ENCODE measurements at regions not wholly inside any gene's neighbourhood (a gene's known extent, or its start where the extent isn't known, plus 50 kb on each side); places are given as distances from the start of the nearest gene placed in this dataset.

DNA sequence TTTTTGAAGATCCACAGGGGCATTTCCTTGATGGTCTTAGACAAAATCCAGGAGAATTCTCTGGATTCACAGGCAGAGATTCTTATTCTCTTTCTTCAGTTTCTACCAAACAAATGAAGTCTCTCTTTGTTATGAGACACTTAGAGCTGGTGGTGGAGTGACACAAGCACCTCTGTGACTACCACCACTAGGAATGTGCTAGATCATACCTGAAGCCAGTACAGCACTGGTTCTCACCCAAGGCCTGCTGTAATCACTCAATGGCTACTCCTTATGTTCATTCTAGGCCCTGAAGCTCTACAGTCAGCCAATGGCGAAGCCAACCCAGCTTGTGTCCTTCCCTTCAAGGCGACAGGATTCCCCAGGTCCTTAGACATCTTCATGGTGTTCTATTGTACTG lies 482.3 kb downstream of the TRAM1L1 start:
- Mint-ChIP-seq H3K36me3 (no peaks in the 10 kb centered on the region), H3K4me3 (no peak overlapping the region), H3K9me3 (no peaks in the 10 kb centered on the region), H3K27ac (no peak overlapping the region), H3K4me1 (no peaks in the 10 kb centered on the region), H3K27me3 (no peaks in the 10 kb centered on the region)
- POLR2A ChIA-PET = no interaction called here
- DNase-seq (no peak), ATAC-seq (ENCODE audit: low read depth) (no peak)

DNA sequence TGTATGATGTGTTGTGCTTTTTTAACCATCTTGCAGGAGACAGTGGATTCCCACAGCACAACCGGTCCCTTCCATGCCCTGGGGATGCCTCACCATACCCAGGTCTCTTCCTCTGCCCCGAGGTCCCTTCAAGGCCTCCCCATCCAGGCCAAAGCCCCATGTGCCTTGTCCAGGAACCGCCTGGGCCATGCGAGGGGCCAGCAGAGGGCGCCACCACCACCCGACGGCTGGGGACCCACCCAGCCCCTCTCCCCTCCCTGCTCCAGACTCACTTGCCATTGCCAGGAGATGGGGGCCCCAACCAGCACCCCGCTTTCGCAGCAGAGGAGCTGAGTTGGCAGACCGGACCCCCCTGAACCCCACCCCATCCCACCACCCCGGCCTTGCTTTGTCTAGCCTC lies 485.5 kb downstream of the TRAM1L1 start:
- DNase-seq (no peak), ATAC-seq (ENCODE audit: low read depth) (no peak)
- POLR2A ChIA-PET = no interaction called here
- Mint-ChIP-seq H3K4me1 (no peaks in the 10 kb centered on the region), H3K36me3 (no peaks in the 10 kb centered on the region), H3K27ac (no peak overlapping the region), H3K4me3 (no peak overlapping the region), H3K27me3 (no peaks in the 10 kb centered on the region), H3K9me3 (no peaks in the 10 kb centered on the region)

DNA sequence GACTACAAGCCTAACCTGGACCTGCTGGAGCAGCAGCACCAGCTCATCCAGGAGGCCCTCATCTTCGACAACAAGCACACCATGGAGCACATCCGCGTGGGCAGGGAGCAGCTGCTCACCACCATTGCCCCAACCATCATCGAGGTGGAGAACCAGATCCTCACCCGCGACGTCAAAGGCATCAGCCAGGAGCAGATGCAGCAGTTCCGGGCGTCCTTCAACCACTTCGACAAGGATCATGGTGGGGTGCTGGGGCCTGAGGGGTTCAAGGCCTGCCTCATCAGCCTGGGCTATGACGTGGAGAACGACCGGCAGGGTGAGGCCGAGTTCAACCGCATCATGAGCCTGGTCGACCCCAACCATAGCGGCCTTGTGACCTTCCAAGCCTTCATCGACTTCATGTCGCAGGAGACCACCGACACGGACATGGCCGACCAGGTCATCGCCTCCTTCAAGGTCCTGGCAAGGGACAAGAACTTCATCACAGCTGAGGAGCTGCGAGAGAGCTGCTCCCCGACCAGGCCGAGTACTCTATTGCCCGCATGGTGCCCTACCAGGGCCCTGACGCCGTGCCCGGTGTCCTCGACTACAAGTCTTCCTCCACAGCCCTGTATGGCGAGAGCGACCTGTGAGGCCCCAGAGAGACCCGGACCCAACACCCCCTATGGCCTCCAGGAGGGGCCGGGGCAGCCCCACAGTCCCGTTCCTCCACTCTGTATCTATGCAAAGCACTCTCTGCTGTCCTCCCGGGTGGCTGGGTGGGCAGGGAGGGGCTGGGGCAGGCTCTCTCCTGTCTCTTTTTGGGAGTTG lies 486.2 kb downstream of the TRAM1L1 start:
- DNase-seq (no peak), ATAC-seq (ENCODE audit: low read depth) (no peak)
- POLR2A ChIA-PET = no interaction called here
- Mint-ChIP-seq H3K27me3 (no peaks in the 10 kb centered on the region), H3K4me3 (no peak overlapping the region), H3K4me1 (no peaks in the 10 kb centered on the region), H3K9me3 (no peaks in the 10 kb centered on the region), H3K27ac (no peak overlapping the region), H3K36me3 (no peaks in the 10 kb centered on the region)

DNA sequence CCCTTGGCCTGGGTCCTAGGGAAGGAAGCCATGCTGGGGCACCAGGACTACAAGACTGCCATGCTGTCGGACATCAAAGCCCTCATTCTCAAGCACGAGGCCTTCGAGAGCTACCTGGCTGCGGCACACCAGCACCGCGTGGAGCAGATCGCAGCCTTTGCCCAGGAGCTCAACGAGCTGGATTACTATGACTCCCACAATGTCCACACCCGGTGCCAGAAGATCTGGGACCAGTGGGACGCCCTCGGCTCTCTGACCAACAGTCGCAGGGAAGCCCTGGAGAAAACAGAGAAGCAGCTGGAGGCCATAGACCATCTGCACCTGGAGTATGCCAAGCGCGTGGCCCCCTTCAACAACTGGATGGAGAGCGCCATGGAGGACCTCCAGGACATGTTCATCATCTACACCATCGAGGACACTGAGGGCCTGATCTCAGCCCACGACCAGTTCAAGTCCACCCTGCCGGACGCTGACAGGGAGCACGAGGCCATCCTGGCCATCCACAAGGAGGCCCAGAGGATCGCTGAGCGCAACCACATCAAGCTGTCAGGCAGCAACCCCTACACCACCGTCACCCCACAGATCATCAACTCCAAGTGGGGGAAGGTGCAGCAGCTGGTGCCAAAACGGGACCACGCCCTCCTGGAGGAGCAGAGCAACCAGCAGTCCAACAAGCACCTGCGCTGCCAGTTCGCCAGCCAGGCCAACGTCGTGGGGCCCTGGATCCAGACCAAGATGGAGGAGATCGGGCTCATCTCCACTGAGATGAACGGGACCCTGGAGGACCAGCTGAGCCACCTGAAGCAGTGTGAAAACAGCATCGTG lies 487.0 kb downstream of the TRAM1L1 start:
- Mint-ChIP-seq H3K27me3 (no peaks in the 10 kb centered on the region), H3K4me1 (no peaks in the 10 kb centered on the region), H3K9me3 (no peaks in the 10 kb centered on the region), H3K36me3 (no peaks in the 10 kb centered on the region), H3K27ac (no peak overlapping the region), H3K4me3 (no peak overlapping the region)
- DNase-seq = no peak
- no peak for ATAC-seq (ENCODE audit: low read depth)
- POLR2A ChIA-PET = no interaction called here

DNA sequence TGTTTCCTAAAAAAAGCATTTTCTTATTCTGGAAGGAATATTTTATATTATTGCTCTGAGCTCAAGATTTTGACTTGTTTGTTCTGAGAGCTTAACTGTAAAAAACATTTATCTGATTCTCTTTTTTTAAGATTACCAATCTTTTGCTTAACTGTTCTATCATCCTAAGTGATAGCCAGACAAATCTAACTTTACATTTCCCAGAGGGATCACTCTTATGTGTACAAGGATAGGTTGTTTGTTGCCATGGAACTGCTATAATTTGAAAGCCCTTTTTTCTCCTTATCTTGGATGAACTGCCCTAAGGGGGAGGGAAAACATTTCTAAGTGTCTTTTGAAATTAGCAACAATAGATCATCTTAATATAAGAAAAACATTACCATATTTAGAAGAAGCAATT lies 494.7 kb downstream of the TRAM1L1 start:
- no peaks in the 10 kb centered on the region for H3K9me3 Mint-ChIP-seq
- ATAC-seq (ENCODE audit: low read depth) (no peak), DNase-seq (no peak)
- no peaks in the 10 kb centered on the region for H3K27me3 Mint-ChIP-seq
- H3K4me1 Mint-ChIP-seq = no peaks in the 10 kb centered on the region
- POLR2A ChIA-PET = no interaction called here
- no peak overlapping the region for H3K4me3 Mint-ChIP-seq
- H3K27ac Mint-ChIP-seq = no peak overlapping the region
- H3K36me3 Mint-ChIP-seq = no peaks in the 10 kb centered on the region

DNA sequence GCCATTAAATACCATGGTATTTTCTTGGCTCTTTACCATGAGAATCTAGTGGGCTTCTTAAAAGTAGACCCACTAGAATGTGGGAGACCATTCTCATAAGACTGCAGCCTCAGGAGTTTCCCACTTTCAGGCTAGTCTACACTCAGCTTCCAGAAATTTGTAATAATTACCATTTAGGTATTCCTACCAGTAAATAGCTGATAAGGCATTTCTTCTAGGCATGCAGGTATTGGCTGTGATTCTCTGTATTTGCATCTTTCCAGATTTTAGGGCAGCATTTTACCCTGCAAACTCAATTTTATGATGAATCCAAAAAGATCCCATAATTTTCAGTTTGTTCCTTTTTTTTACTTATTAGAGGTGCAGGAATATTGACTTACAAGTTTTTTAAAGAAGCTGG lies 496.6 kb downstream of the TRAM1L1 start:
- ATAC-seq (ENCODE audit: low read depth) = no peak
- no peak for DNase-seq
- Mint-ChIP-seq H3K27ac (no peak overlapping the region), H3K36me3 (no peaks in the 10 kb centered on the region), H3K9me3 (no peaks in the 10 kb centered on the region), H3K27me3 (no peaks in the 10 kb centered on the region), H3K4me3 (no peak overlapping the region), H3K4me1 (no peaks in the 10 kb centered on the region)
- POLR2A ChIA-PET = no interaction called here

DNA sequence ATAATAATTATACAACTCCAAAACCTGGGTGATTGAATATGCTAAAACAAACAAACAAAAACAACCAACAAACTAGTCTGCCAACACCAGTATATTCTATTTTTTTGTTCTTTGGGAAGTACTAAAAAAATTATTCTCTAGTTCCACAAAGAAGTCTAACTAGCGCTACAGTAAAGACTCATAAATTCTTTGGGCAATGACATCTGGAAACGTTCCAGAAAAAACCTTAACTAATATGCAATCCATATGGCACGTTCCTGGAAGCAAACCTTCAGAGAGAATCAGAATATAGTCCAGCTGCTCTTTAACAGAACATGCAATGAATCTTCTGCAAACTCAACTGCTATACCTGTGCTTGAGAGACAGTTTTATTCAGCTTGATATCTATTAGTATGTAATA lies 500.1 kb downstream of the TRAM1L1 start:
- no peak for ATAC-seq (ENCODE audit: low read depth)
- H3K4me1 Mint-ChIP-seq = no peaks in the 10 kb centered on the region
- no peak overlapping the region for H3K4me3 Mint-ChIP-seq
- POLR2A ChIA-PET = no interaction called here
- no peak for DNase-seq
- H3K36me3 Mint-ChIP-seq = no peaks in the 10 kb centered on the region
- H3K27ac Mint-ChIP-seq = no peak overlapping the region
- no peaks in the 10 kb centered on the region for H3K9me3 Mint-ChIP-seq
- no peaks in the 10 kb centered on the region for H3K27me3 Mint-ChIP-seq

DNA sequence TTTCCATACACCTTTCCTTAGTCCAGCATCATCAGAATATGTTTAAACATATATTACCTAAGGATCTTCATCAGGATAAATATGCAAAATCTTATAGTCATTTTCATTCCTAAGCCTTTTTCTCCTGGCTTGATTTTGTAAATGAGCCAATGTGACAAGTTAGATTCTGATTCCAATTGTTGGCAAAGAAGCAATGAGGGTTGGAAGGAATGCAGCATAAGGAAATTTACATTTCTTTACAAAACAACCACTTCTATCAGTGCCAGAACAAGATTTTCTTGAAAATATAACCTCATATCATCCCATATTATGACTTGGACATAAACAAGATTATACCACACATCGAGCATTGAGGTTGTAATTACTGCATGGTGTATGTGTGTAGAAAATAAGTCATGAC lies 508.1 kb downstream of the TRAM1L1 start:
- H3K36me3 Mint-ChIP-seq = no peaks in the 10 kb centered on the region
- no peaks in the 10 kb centered on the region for H3K4me1 Mint-ChIP-seq
- no peak overlapping the region for H3K27ac Mint-ChIP-seq
- H3K27me3 Mint-ChIP-seq = no peaks in the 10 kb centered on the region
- H3K4me3 Mint-ChIP-seq = no peak overlapping the region
- no peak for DNase-seq
- POLR2A ChIA-PET = no interaction called here
- H3K9me3 Mint-ChIP-seq = peaks cover 5% of the 10 kb centered on the region
- ATAC-seq (ENCODE audit: low read depth) = no peak

DNA sequence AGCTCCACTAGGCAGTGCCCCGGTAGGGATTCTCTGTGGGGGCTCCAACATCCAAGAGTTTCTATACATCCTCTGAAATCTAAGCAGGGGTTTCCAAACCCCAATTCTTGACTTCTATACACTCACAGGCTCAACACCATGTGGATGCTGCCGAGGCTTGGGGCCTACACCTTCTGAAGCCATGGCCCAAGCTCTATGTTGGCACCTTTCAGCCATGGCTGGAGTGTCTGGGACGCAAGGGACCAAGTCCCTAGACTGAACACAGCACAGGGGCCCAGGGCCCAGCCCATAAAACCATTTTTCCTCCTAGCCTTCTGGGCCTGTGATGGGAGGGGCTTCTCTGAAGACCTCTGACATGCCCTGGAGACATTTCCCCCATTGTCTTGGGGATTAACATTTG lies 511.8 kb downstream of the TRAM1L1 start:
- no peak for ATAC-seq (ENCODE audit: low read depth)
- Mint-ChIP-seq H3K27ac (no peak overlapping the region), H3K4me1 (no peaks in the 10 kb centered on the region), H3K36me3 (no peaks in the 10 kb centered on the region), H3K9me3 (peaks cover 8% of the 10 kb centered on the region), H3K27me3 (no peaks in the 10 kb centered on the region), H3K4me3 (no peak overlapping the region)
- POLR2A ChIA-PET = no interaction called here
- DNase-seq = no peak

DNA sequence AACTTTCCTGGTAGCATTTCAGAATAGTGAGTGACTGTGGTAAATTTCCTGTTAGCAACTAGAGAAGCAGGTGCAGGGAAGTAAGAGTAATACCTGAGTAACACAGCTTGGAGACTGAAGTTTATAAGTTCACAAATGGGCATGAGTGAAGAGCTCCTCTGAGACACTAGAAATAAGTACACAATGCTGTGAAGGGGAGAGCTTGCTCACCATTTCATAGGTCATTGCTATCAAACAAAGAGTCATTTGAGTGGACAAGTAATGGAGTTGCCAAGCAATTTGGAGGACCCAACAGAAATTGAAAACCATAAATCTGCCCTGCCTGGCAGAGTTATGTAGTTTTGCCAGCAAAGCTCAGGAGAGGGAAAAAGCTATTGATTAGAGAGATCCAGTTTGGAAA lies 523.6 kb downstream of the TRAM1L1 start:
- POLR2A ChIA-PET = no interaction called here
- no peak for DNase-seq
- no peak overlapping the region for H3K27ac Mint-ChIP-seq
- H3K4me1 Mint-ChIP-seq = no peaks in the 10 kb centered on the region
- H3K9me3 Mint-ChIP-seq = peaks cover 9% of the 10 kb centered on the region
- ATAC-seq (ENCODE audit: low read depth) = no peak
- H3K36me3 Mint-ChIP-seq = no peaks in the 10 kb centered on the region
- H3K4me3 Mint-ChIP-seq = no peak overlapping the region
- H3K27me3 Mint-ChIP-seq = no peaks in the 10 kb centered on the region

DNA sequence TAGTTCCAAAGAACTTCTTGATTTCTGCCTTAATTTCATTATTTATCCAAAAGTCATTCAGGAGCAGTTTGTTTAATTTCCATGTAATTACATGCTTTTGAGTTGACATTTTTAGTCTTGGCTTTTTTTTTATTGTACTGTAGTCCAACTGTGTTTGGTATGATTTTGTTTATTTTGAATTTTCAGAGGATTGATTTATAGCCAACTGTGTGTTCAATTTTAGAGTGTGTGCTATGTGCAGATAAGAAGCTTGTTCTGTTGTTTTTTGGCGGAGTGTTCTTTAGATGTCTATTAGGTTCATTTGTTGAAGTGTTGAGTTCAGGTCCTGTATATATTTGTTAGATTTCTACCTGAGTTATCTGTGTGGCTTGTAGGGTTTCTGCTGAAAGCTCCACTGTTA lies 533.6 kb downstream of the TRAM1L1 start:
- Mint-ChIP-seq H3K4me3 (no peak overlapping the region), H3K27me3 (no peaks in the 10 kb centered on the region), H3K36me3 (no peaks in the 10 kb centered on the region), H3K4me1 (no peaks in the 10 kb centered on the region), H3K27ac (no peak overlapping the region), H3K9me3 (no peaks in the 10 kb centered on the region)
- POLR2A ChIA-PET = no interaction called here
- no peak for ATAC-seq (ENCODE audit: low read depth)
- no peak for DNase-seq

DNA sequence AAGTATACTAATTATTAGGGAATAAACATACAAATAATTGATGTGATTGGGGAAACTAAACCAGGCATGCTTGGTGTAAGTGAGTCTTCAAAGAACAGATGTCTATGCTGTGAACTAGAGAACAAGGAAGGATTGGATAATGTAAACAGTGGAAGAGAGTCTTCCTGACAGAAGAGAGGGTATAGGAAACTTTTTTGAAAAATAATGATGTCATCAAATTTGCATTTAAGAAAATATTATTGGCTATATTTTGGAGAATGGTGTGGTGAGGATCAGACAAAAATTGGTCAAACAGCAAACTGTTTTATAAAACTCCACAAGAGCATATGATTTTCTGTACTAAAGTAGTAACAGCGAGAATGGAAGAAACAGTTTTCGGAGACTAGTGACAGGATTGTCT lies 537.7 kb downstream of the TRAM1L1 start:
- POLR2A ChIA-PET = no interaction called here

DNA sequence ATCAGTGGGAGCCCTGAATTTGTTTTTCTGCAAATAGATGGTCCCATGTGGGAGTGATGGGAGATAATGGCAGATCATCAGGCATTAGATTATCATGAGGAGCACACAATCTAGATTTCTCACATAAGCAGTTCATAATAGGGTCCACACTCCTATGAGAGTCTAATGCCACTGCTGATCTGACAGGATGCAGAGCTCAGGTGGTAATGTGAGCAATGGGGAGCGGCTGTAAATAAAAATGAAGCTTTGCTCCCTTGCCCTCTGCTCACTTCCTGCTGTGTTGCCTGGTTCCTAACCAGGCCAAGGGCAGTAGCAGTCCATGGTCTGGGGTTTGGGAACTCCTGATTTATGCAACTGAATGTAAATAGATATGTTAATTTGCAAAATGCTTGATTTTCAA lies 538.6 kb downstream of the TRAM1L1 start:
- ATAC-seq (ENCODE audit: low read depth) (no peak), DNase-seq (no peak)
- Mint-ChIP-seq H3K4me1 (no peaks in the 10 kb centered on the region), H3K4me3 (no peak overlapping the region), H3K9me3 (no peaks in the 10 kb centered on the region), H3K36me3 (no peaks in the 10 kb centered on the region), H3K27me3 (no peaks in the 10 kb centered on the region), H3K27ac (no peak overlapping the region)
- POLR2A ChIA-PET = no interaction called here

More for the DNA sequence above, 537.7 kb downstream of the TRAM1L1 start:
- Mint-ChIP-seq H3K4me3 (no peak overlapping the region), H3K9me3 (no peaks in the 10 kb centered on the region), H3K36me3 (no peaks in the 10 kb centered on the region), H3K4me1 (no peaks in the 10 kb centered on the region), H3K27me3 (no peaks in the 10 kb centered on the region), H3K27ac (no peak overlapping the region)
- ATAC-seq (ENCODE audit: low read depth) (no peak), DNase-seq (no peak)

DNA sequence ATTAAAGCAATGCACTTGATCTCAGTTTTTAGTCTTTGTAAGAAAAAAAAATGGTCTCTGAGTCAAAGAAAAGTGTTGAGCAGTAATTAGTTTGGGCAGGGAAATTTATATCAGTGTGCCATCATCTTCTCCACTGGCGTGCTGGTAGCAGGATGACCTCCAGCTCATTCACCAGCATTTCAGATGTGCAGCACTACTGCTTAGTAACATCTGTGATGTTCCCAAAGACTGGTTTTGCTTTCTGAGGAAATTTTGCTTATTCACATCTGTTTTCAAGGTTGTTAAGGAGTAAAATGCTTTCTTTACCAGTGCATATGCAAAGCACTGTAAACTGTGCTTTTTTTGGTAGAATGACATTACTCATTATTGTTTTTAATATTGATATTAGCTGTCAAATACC lies 540.4 kb downstream of the TRAM1L1 start:
- no peaks in the 10 kb centered on the region for H3K36me3 Mint-ChIP-seq
- no peak overlapping the region for H3K4me3 Mint-ChIP-seq

More for the DNA sequence above, 540.4 kb downstream of the TRAM1L1 start:
- DNase-seq (no peak), ATAC-seq (ENCODE audit: low read depth) (no peak)
- Mint-ChIP-seq H3K27me3 (no peaks in the 10 kb centered on the region), H3K9me3 (no peaks in the 10 kb centered on the region), H3K4me1 (no peaks in the 10 kb centered on the region), H3K27ac (no peak overlapping the region)
- POLR2A ChIA-PET = no interaction called here
